Activated naive CD8-positive, alpha-beta T cell treated with anti-CD3 and anti-CD28 coated beads for 36 hours (primary cell): ENCODE measurements at regions not wholly inside any gene's neighbourhood (a gene's known extent, or its start where the extent isn't known, plus 50 kb on each side); places are given as distances from the start of the nearest gene placed in this dataset.

Source experiments
- DNase-seq: peaks from one replicate; pipeline ENCODE4 v3.0.0; 2021
- H3K27ac Mint-ChIP-seq: one replicate; pipeline ENCODE4 v1.8.0; 2022; ENCODE audit warnings: mild to moderate bottlenecking, moderate library complexity, mixed read lengths
- H3K27me3 Mint-ChIP-seq: one replicate; pipeline ENCODE4 v1.8.0; 2022; ENCODE audit warnings: mild to moderate bottlenecking, mixed read lengths
- H3K36me3 Mint-ChIP-seq: one replicate; pipeline ENCODE4 v1.8.0; 2021; ENCODE audit warnings: mild to moderate bottlenecking, mixed read lengths
- H3K4me1 Mint-ChIP-seq: one replicate; pipeline ENCODE4 v1.8.0; 2021; ENCODE audit warnings: mixed read lengths
- H3K4me3 Mint-ChIP-seq: one replicate; pipeline ENCODE4 v1.8.0; 2022; ENCODE audit warnings: mild to moderate bottlenecking, moderate library complexity, mixed read lengths
- H3K9me3 Mint-ChIP-seq: one replicate; pipeline ENCODE4 v1.8.0; 2022; ENCODE audit warnings: mixed read lengths

GRCh38 chr4:110793890-110794554 lies 171.1 kb upstream of the PITX2 start:
- H3K36me3 Mint-ChIP-seq: no peaks in the 10 kb centered on the region

GRCh38 chr4:110795971-110796370 lies 173.1 kb upstream of the PITX2 start:
- H3K9me3 Mint-ChIP-seq: peaks cover 2% of the 10 kb centered on the region
- no peaks in the 10 kb centered on the region for H3K27me3 Mint-ChIP-seq
- H3K27ac Mint-ChIP-seq: no peak overlapping the region
- no peak overlapping the region for H3K4me3 Mint-ChIP-seq
- H3K36me3 Mint-ChIP-seq: no peaks in the 10 kb centered on the region
- DNase-seq: no peak
- no peaks in the 10 kb centered on the region for H3K4me1 Mint-ChIP-seq

More at GRCh38 chr4:110793890-110794554, 171.1 kb upstream of the PITX2 start:
- Mint-ChIP-seq H3K27ac (no peak overlapping the region), H3K4me1 (no peaks in the 10 kb centered on the region), H3K9me3 (peaks cover 2% of the 10 kb centered on the region), H3K27me3 (no peaks in the 10 kb centered on the region), H3K4me3 (no peak overlapping the region)
- DNase-seq: no peak

- H3K36me3 Mint-ChIP-seq: no peaks in the 10 kb centered on the region
- no peak overlapping the region for H3K27ac Mint-ChIP-seq
- no peak for DNase-seq
- peaks cover 2% of the 10 kb centered on the region for H3K9me3 Mint-ChIP-seq
- H3K4me3 Mint-ChIP-seq: no peak overlapping the region
- no peaks in the 10 kb centered on the region for H3K4me1 Mint-ChIP-seq
- no peaks in the 10 kb centered on the region for H3K27me3 Mint-ChIP-seq
Measured at GRCh38 chr4:110797486-110797885, 174.6 kb upstream of the PITX2 start.

GRCh38 chr4:110798687-110799086 lies 175.8 kb upstream of the PITX2 start:
- Mint-ChIP-seq H3K4me1 (no peaks in the 10 kb centered on the region), H3K9me3 (peaks cover 2% of the 10 kb centered on the region), H3K27ac (no peak overlapping the region), H3K27me3 (no peaks in the 10 kb centered on the region), H3K4me3 (no peak overlapping the region), H3K36me3 (no peaks in the 10 kb centered on the region)
- no peak for DNase-seq

GRCh38 chr4:110799211-110799610 lies 176.3 kb upstream of the PITX2 start:
- no peaks in the 10 kb centered on the region for H3K36me3 Mint-ChIP-seq
- no peaks in the 10 kb centered on the region for H3K27me3 Mint-ChIP-seq
- no peak for DNase-seq
- H3K9me3 Mint-ChIP-seq: peaks cover 2% of the 10 kb centered on the region
- no peak overlapping the region for H3K4me3 Mint-ChIP-seq
- H3K4me1 Mint-ChIP-seq: no peaks in the 10 kb centered on the region
- H3K27ac Mint-ChIP-seq: no peak overlapping the region

GRCh38 chr4:110801591-110801990 lies 178.7 kb upstream of the PITX2 start:
- H3K27me3 Mint-ChIP-seq: no peaks in the 10 kb centered on the region
- no peak overlapping the region for H3K27ac Mint-ChIP-seq
- no peaks in the 10 kb centered on the region for H3K9me3 Mint-ChIP-seq
- no peak overlapping the region for H3K4me3 Mint-ChIP-seq
- H3K36me3 Mint-ChIP-seq: no peaks in the 10 kb centered on the region
- no peak for DNase-seq
- no peaks in the 10 kb centered on the region for H3K4me1 Mint-ChIP-seq

GRCh38 chr4:110808351-110808878 lies 185.5 kb upstream of the PITX2 start:
- H3K36me3 Mint-ChIP-seq: no peaks in the 10 kb centered on the region
- H3K27me3 Mint-ChIP-seq: no peaks in the 10 kb centered on the region
- H3K27ac Mint-ChIP-seq: no peak overlapping the region
- peaks cover 2% of the 10 kb centered on the region for H3K9me3 Mint-ChIP-seq
- no peak for DNase-seq
- H3K4me3 Mint-ChIP-seq: no peak overlapping the region
- H3K4me1 Mint-ChIP-seq: no peaks in the 10 kb centered on the region

- no peaks in the 10 kb centered on the region for H3K27me3 Mint-ChIP-seq
- H3K4me3 Mint-ChIP-seq: no peak overlapping the region
- peaks cover 2% of the 10 kb centered on the region for H3K9me3 Mint-ChIP-seq
- DNase-seq: no peak
- no peak overlapping the region for H3K27ac Mint-ChIP-seq
- H3K36me3 Mint-ChIP-seq: no peaks in the 10 kb centered on the region
- no peaks in the 10 kb centered on the region for H3K4me1 Mint-ChIP-seq
Measured at GRCh38 chr4:110815950-110816349, 193.1 kb upstream of the PITX2 start.

- Mint-ChIP-seq H3K27me3 (no peaks in the 10 kb centered on the region), H3K9me3 (peaks cover 2% of the 10 kb centered on the region), H3K36me3 (no peaks in the 10 kb centered on the region), H3K4me1 (no peaks in the 10 kb centered on the region), H3K27ac (no peak overlapping the region), H3K4me3 (no peak overlapping the region)
- no peak for DNase-seq
Measured at GRCh38 chr4:110816367-110816766, 193.5 kb upstream of the PITX2 start.

- DNase-seq: no peak
- Mint-ChIP-seq H3K27ac (no peak overlapping the region), H3K4me3 (no peak overlapping the region), H3K9me3 (no peaks in the 10 kb centered on the region), H3K4me1 (no peaks in the 10 kb centered on the region), H3K36me3 (no peaks in the 10 kb centered on the region), H3K27me3 (no peaks in the 10 kb centered on the region)
Measured at GRCh38 chr4:110821186-110821585, 198.3 kb upstream of the PITX2 start.

- no peaks in the 10 kb centered on the region for H3K4me1 Mint-ChIP-seq
- no peaks in the 10 kb centered on the region for H3K27me3 Mint-ChIP-seq
- no peak overlapping the region for H3K4me3 Mint-ChIP-seq
- no peak for DNase-seq
- no peak overlapping the region for H3K27ac Mint-ChIP-seq
- H3K36me3 Mint-ChIP-seq: no peaks in the 10 kb centered on the region
- peaks cover 2% of the 10 kb centered on the region for H3K9me3 Mint-ChIP-seq
Measured at GRCh38 chr4:110823251-110823650, 200.4 kb upstream of the PITX2 start.

- H3K36me3 Mint-ChIP-seq: no peaks in the 10 kb centered on the region
- H3K27ac Mint-ChIP-seq: no peak overlapping the region
- H3K27me3 Mint-ChIP-seq: no peaks in the 10 kb centered on the region
- H3K9me3 Mint-ChIP-seq: peaks cover 2% of the 10 kb centered on the region
- no peak overlapping the region for H3K4me3 Mint-ChIP-seq
- H3K4me1 Mint-ChIP-seq: no peaks in the 10 kb centered on the region
- no peak for DNase-seq
Measured at GRCh38 chr4:110824344-110824743, 201.5 kb upstream of the PITX2 start.

GRCh38 chr4:110826656-110827055 lies 203.8 kb upstream of the PITX2 start:
- DNase-seq: no peak
- Mint-ChIP-seq H3K4me3 (no peak overlapping the region), H3K27ac (no peak overlapping the region), H3K27me3 (no peaks in the 10 kb centered on the region), H3K4me1 (no peaks in the 10 kb centered on the region), H3K36me3 (no peaks in the 10 kb centered on the region), H3K9me3 (peaks cover 4% of the 10 kb centered on the region)

GRCh38 chr4:110830461-110830860 lies 207.6 kb upstream of the PITX2 start:
- Mint-ChIP-seq H3K4me1 (no peaks in the 10 kb centered on the region), H3K9me3 (peaks cover 4% of the 10 kb centered on the region), H3K36me3 (no peaks in the 10 kb centered on the region), H3K27ac (no peak overlapping the region), H3K27me3 (no peaks in the 10 kb centered on the region), H3K4me3 (no peak overlapping the region)
- no peak for DNase-seq

GRCh38 chr4:110837896-110838450 lies 215.1 kb upstream of the PITX2 start:
- Mint-ChIP-seq H3K27me3 (no peaks in the 10 kb centered on the region), H3K36me3 (no peaks in the 10 kb centered on the region), H3K9me3 (no peaks in the 10 kb centered on the region), H3K4me1 (no peaks in the 10 kb centered on the region), H3K27ac (no peak overlapping the region), H3K4me3 (no peak overlapping the region)
- no peak for DNase-seq

GRCh38 chr4:110840221-110840654 lies 217.4 kb upstream of the PITX2 start:
- Mint-ChIP-seq H3K4me1 (no peaks in the 10 kb centered on the region), H3K9me3 (no peaks in the 10 kb centered on the region), H3K27ac (no peak overlapping the region), H3K27me3 (no peaks in the 10 kb centered on the region), H3K4me3 (no peak overlapping the region), H3K36me3 (no peaks in the 10 kb centered on the region)
- DNase-seq: no peak
